OCI-LY1 (cell line): ENCODE measurements at regions not wholly inside any gene's neighbourhood (a gene's known extent, or its start where the extent isn't known, plus 50 kb on each side); places are given as distances from the start of the nearest gene placed in this dataset.
"Not testable (repeated sequence)": the region's sequence is repeated elsewhere in the genome, so short reads cannot be mapped to it uniquely, and the experiment has no call there.

Source experiments
- H2AFZ ChIP-seq: fragments of 200-600 bp; sonication (generic), shearing (Covaris generic); 2 replicates; pipeline ENCODE4 v1.6.0; 2014; ENCODE audit warnings: antibody characterized with exemption, mild to moderate bottlenecking, low read length
- H3F3A ChIP-seq: fragments of 200-600 bp; sonication (generic), shearing (Covaris generic); 2 replicates; pipeline ENCODE4 v1.6.0; 2014; ENCODE audit warnings: mild to moderate bottlenecking, antibody characterized with exemption, low read length, moderate library complexity; ENCODE audit not compliant: insufficient read depth
- H3K27ac ChIP-seq: fragments of 200-600 bp; sonication (generic); 2 replicates; pipeline ENCODE4 v1.5.1; 2014; ENCODE audit warnings: low read length, mixed run types, mild to moderate bottlenecking, low read depth; ENCODE audit not compliant: poor library complexity, severe bottlenecking
- H3K27me3 ChIP-seq: fragments of 200-600 bp; sonication (generic); 2 replicates; pipeline ENCODE4 v1.6.0; 2014; ENCODE audit warnings: antibody characterized with exemption, mild to moderate bottlenecking, low read length, moderate library complexity; ENCODE audit not compliant: insufficient read depth
- H3K36me3 ChIP-seq: fragments of 200-600 bp; sonication (generic); 2 replicates; pipeline ENCODE4 v1.6.1; 2014; ENCODE audit warnings: mild to moderate bottlenecking, antibody characterized with exemption, low read length, moderate library complexity, mixed read lengths; ENCODE audit not compliant: insufficient read depth
- H3K4me1 ChIP-seq: fragments of 200-600 bp; sonication (generic); 2 replicates; pipeline ENCODE4 v1.5.1; 2014; ENCODE audit warnings: mild to moderate bottlenecking, low read length, moderate library complexity; ENCODE audit not compliant: insufficient read depth, severe bottlenecking
- H3K4me2 ChIP-seq: fragments of 200-600 bp; sonication (generic), shearing (Covaris generic); 2 replicates; pipeline ENCODE4 v1.6.1; 2014; ENCODE audit warnings: low read length
- H3K4me3 ChIP-seq: fragments of 200-600 bp; sonication (generic); 2 replicates; pipeline ENCODE4 v1.5.1; 2014; ENCODE audit warnings: low read length, low read depth, mild to moderate bottlenecking, mixed read lengths; ENCODE audit not compliant: poor library complexity, severe bottlenecking
- H3K79me2 ChIP-seq: fragments of 200-600 bp; shearing (Covaris generic); 2 replicates; pipeline ENCODE4 v1.6.1; 2016; ENCODE audit warnings: mixed run types, low read length, mixed read lengths; ENCODE audit not compliant: insufficient read depth
- H3K9ac ChIP-seq: fragments of 200-600 bp; sonication (generic), shearing (Covaris generic); 2 replicates; pipeline ENCODE4 v1.6.1; 2014; ENCODE audit warnings: mild to moderate bottlenecking, low read length, mixed read lengths
- H3K9me2 ChIP-seq: fragments of 200-600 bp; sonication (generic), shearing (Covaris generic); 2 replicates; pipeline ENCODE4 v1.6.1; 2014; ENCODE audit warnings: low read depth, mild to moderate bottlenecking, low read length, mixed read lengths
- H3K9me3 ChIP-seq: fragments of 200-600 bp; shearing (Covaris generic); 2 replicates; pipeline ENCODE4 v1.6.1; 2014; ENCODE audit warnings: low read length, mixed read lengths
- H4K20me1 ChIP-seq: fragments of 200-600 bp; sonication (generic), shearing (Covaris generic); 2 replicates; pipeline ENCODE4 v1.6.0; 2016; ENCODE audit warnings: mild to moderate bottlenecking, low read length; ENCODE audit not compliant: insufficient read depth
- CTCF ChIP-seq: fragments of 200-600 bp; sonication (generic), shearing (Covaris generic); IDR thresholded peaks from 2 replicates; pipeline ENCODE4 v1.5.1; 2017; ENCODE audit warnings: mild to moderate bottlenecking, antibody characterized with exemption, low read length, moderate library complexity, mixed read lengths
- EZH2 ChIP-seq: fragments of 200-600 bp; sonication (generic), shearing (Covaris generic); IDR thresholded peaks from 2 replicates; pipeline ENCODE4 v1.8.0; 2017; ENCODE audit warnings: borderline replicate concordance, mixed run types, mild to moderate bottlenecking, antibody characterized with exemption, low read length, moderate library complexity, mixed read lengths

GRCh38 chr22:25340536-25340935, 121.1 kb downstream of the CRYBB2 start:
- not testable (repeated sequence) for H3K9ac ChIP-seq, H3K4me3 ChIP-seq, H3K79me2 ChIP-seq, H3K27ac ChIP-seq, H3K4me2 ChIP-seq, H2AFZ ChIP-seq, H3K9me2 ChIP-seq, H3K36me3 ChIP-seq, H3K9me3 ChIP-seq, H3K4me1 ChIP-seq, H3K27me3 ChIP-seq, H4K20me1 ChIP-seq, H3F3A ChIP-seq

- not testable (repeated sequence) for H3K79me2 ChIP-seq, H3K4me3 ChIP-seq, H3K9me2 ChIP-seq, H3K27me3 ChIP-seq, H3K4me2 ChIP-seq, H3K9me3 ChIP-seq, H2AFZ ChIP-seq, H3K27ac ChIP-seq, H4K20me1 ChIP-seq, H3K4me1 ChIP-seq, H3K9ac ChIP-seq, H3F3A ChIP-seq, H3K36me3 ChIP-seq
Observed at GRCh38 chr22:25344366-25344765, 124.9 kb downstream of the CRYBB2 start.

DNA sequence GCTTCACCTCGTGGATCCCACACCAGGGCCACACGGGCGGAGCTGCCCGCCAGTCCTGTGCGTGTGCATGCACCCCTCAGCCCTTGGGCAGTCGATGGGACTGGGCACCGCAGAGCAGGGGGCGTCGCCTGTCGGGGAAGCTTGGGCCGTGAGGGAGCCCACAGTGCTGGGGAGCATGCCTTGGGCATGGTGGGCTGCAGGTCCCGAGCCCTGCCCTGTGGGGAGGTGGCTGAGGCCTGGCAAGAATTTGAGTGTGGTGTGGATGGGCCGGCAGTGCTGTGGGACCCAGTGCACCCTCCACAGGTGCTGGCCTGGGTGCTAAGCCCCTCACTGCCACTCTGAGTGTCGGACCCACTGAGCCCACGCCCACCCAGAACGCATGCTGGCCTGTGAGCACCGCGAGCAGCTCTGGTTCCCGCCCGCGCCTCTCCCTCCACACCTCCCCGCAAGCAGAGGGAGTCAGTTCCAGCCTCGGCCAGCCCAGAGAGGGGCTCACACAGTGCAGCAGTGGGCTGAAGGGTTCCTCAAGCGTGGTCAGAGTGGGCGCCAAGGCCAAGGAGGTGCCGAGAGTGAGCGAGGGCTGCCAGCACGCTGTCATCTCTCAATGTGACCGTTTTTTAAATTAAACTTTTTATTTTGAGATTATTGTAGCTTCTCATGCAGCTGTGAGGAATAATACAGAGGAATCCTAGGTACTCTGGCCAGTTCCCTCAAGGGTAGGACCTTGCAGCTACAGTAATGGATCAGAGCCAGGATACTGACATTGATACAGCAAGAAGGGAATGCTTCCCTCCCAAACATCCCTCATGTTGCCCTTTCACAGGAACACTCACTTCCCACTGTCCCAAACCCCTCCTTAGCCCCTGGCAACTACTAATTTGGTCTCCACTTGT, 127.7 kb downstream of the CRYBB2 start:
- Histone ChIP-seq H3K9ac (no peak overlapping the region), H3F3A (no peaks in the 10 kb centered on the region), H3K27me3 (no peaks in the 10 kb centered on the region), H4K20me1 (no peaks in the 10 kb centered on the region), H3K27ac (no peak overlapping the region), H3K79me2 (no peaks in the 10 kb centered on the region), H3K9me2 (no peaks in the 10 kb centered on the region), H3K4me1 (no peaks in the 10 kb centered on the region), H3K4me2 (no peak overlapping the region), H3K4me3 (no peak overlapping the region), H2AFZ (no peak overlapping the region), H3K36me3 (no peaks in the 10 kb centered on the region), H3K9me3 (no peaks in the 10 kb centered on the region)
- no peak for TF ChIP-seq EZH2
- TF ChIP-seq CTCF = no peak

- no peak overlapping the region for H3K4me3 ChIP-seq
- H3K27ac ChIP-seq = no peak overlapping the region
- H3K4me2 ChIP-seq = no peak overlapping the region
- H3K9me2 ChIP-seq = no peaks in the 10 kb centered on the region
- H3K9me3 ChIP-seq = no peaks in the 10 kb centered on the region
- no peak overlapping the region for H3K9ac ChIP-seq
- H3K27me3 ChIP-seq = no peaks in the 10 kb centered on the region
- no peak overlapping the region for H2AFZ ChIP-seq
- H3K36me3 ChIP-seq = no peaks in the 10 kb centered on the region
- TF ChIP-seq CTCF (no peak), EZH2 (no peak)
- no peaks in the 10 kb centered on the region for H4K20me1 ChIP-seq
- no peaks in the 10 kb centered on the region for H3K4me1 ChIP-seq
- H3F3A ChIP-seq = no peaks in the 10 kb centered on the region
- H3K79me2 ChIP-seq = no peaks in the 10 kb centered on the region
Observed at GRCh38 chr22:25347752-25348102, 128.3 kb downstream of the CRYBB2 start.
